ENCODE measurements at regions not wholly inside any gene's neighbourhood (a gene's known extent, or its start where the extent isn't known, plus 50 kb on each side); places are given as distances from the start of the nearest gene placed in this dataset.

GRCh38 chr3:26252001-26252400 lies 370.6 kb upstream of the LRRC3B start:
- TF ChIP-seq CTCF (IDR thresholded peaks at IDR 0.05), result no peak
- Mint-ChIP-seq H3K4me1 (no peaks in the 10 kb centered on the region), H3K9me3 (no peaks in the 10 kb centered on the region), H3K27me3 (no peaks in the 10 kb centered on the region), H3K4me3 (no peak overlapping the region), H3K36me3 (ENCODE audit: low read depth) (no peaks in the 10 kb centered on the region), H3K27ac (no peak overlapping the region)
- ChIA-PET CTCF (no interaction called here), POLR2A (no interaction called here)
- no peak for DNase-seq
- ATAC-seq (ENCODE audit: low read depth), result no peak
- intact Hi-C loops (cut with micrococcal nuclease), result no loop called here

- no peaks in the 10 kb centered on the region for H3K27me3 Mint-ChIP-seq
- TF ChIP-seq CTCF (IDR thresholded peaks at IDR 0.05), result no peak
- no peak overlapping the region for H3K27ac Mint-ChIP-seq
- no peak for DNase-seq
- POLR2A ChIA-PET, result no interaction called here
- ATAC-seq (ENCODE audit: low read depth), result no peak
- CTCF ChIA-PET, result no interaction called here
- no peaks in the 10 kb centered on the region for H3K9me3 Mint-ChIP-seq
- no peaks in the 10 kb centered on the region for H3K4me1 Mint-ChIP-seq
- H3K4me3 Mint-ChIP-seq, result no peak overlapping the region
- intact Hi-C loops (cut with micrococcal nuclease), result no loop called here
- no peaks in the 10 kb centered on the region for H3K36me3 Mint-ChIP-seq (ENCODE audit: low read depth)
Measured at GRCh38 chr3:26256224-26256623, 366.3 kb upstream of the LRRC3B start.

GRCh38 chr3:26259176-26259575 lies 363.4 kb upstream of the LRRC3B start:
- no peak for TF ChIP-seq CTCF (IDR thresholded peaks at IDR 0.05)
- H3K4me1 Mint-ChIP-seq, result no peaks in the 10 kb centered on the region
- no peaks in the 10 kb centered on the region for H3K36me3 Mint-ChIP-seq (ENCODE audit: low read depth)
- H3K27ac Mint-ChIP-seq, result no peak overlapping the region
- H3K9me3 Mint-ChIP-seq, result no peaks in the 10 kb centered on the region
- no peak for DNase-seq
- intact Hi-C loops (cut with micrococcal nuclease), result no loop called here
- CTCF ChIA-PET, result no interaction called here
- H3K27me3 Mint-ChIP-seq, result no peaks in the 10 kb centered on the region
- no peak for ATAC-seq (ENCODE audit: low read depth)
- POLR2A ChIA-PET, result no interaction called here
- no peak overlapping the region for H3K4me3 Mint-ChIP-seq

GRCh38 chr3:26260139-26260538 lies 362.4 kb upstream of the LRRC3B start:
- ChIA-PET CTCF (no interaction called here), POLR2A (no interaction called here)
- Mint-ChIP-seq H3K27ac (no peak overlapping the region), H3K4me1 (no peaks in the 10 kb centered on the region), H3K4me3 (no peak overlapping the region), H3K36me3 (ENCODE audit: low read depth) (no peaks in the 10 kb centered on the region), H3K9me3 (no peaks in the 10 kb centered on the region), H3K27me3 (no peaks in the 10 kb centered on the region)
- TF ChIP-seq CTCF (IDR thresholded peaks at IDR 0.05), result no peak
- ATAC-seq (ENCODE audit: low read depth), result no peak
- intact Hi-C loops (cut with micrococcal nuclease), result no loop called here
- DNase-seq, result no peak

GRCh38 chr3:26264708-26265107 lies 357.9 kb upstream of the LRRC3B start:
- no peaks in the 10 kb centered on the region for H3K36me3 Mint-ChIP-seq (ENCODE audit: low read depth)
- no peak for ATAC-seq (ENCODE audit: low read depth)
- no peak for TF ChIP-seq CTCF (IDR thresholded peaks at IDR 0.05)
- no peaks in the 10 kb centered on the region for H3K4me1 Mint-ChIP-seq
- no peaks in the 10 kb centered on the region for H3K9me3 Mint-ChIP-seq
- ChIA-PET CTCF (no interaction called here), POLR2A (no interaction called here)
- H3K27ac Mint-ChIP-seq, result no peak overlapping the region
- no peak for DNase-seq
- H3K27me3 Mint-ChIP-seq, result no peaks in the 10 kb centered on the region
- H3K4me3 Mint-ChIP-seq, result no peak overlapping the region
- intact Hi-C loops (cut with micrococcal nuclease), result no loop called here

Measured in activated B cell treated with CpG ODN at 0.5 μM for 24 hours (primary cell).